ENCODE measurements at regions not wholly inside any gene's neighbourhood (a gene's known extent, or its start where the extent isn't known, plus 50 kb on each side); places are given as distances from the start of the nearest gene placed in this dataset.
"Not testable (repeated sequence)": the region's sequence is repeated elsewhere in the genome, so short reads cannot be mapped to it uniquely, and the experiment has no call there.

GRCh38 chr18:67862069-67862468, 345.5 kb upstream of the DSEL start:
- no peak for DNase-seq (ENCODE audit: low read depth)

- no peak for DNase-seq (ENCODE audit: low read depth)
Observed at GRCh38 chr18:67854340-67854739, 337.8 kb upstream of the DSEL start.

- no peak for DNase-seq (ENCODE audit: low read depth)
Observed at GRCh38 chr18:67846422-67847098, 330.0 kb upstream of the DSEL start.

DNA sequence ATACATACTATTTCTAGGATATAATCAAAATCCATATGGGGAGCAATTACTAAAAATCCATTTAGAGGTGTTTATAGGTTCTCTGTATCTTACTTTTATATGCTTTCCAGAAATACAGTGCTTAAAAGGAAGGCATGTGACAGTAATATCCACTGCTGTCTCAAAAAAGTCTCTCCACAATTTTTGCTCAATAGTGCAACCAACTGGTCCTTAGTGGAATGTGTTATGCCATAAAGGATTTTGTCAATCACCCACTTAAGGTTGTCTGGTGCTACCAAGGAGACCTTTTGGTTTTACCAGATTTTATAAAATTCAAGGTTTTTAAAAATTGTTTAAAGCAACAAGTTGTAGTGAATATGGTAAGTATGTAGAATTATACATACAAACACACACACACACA, 328.5 kb upstream of the DSEL start:
- no peak for DNase-seq (ENCODE audit: low read depth)

GRCh38 chr18:67840379-67840778, 323.9 kb upstream of the DSEL start:
- DNase-seq (ENCODE audit: low read depth), result no peak

DNA sequence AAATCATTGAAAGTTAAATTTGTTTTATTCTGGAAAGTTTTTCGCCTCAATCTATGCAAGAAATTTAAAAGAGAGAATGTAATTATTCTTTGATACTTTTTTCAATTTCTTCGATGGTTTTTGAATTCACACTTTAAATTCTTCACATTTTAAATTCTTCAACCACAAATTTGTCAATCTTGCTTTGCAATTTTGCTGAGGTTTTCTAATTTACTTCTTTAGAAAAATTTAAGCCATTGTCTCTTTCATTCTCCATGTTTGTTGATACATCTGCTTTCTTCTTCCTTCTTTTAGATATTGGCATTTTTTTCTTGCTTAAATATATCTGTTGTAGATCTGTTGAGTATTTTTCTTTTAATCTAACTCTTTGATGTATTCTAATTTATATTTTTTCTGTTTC, 301.9 kb upstream of the DSEL start:
- DNase-seq (ENCODE audit: low read depth), result no peak

- no peak for DNase-seq (ENCODE audit: low read depth)
Observed at GRCh38 chr18:67815280-67815679, 298.8 kb upstream of the DSEL start.

DNA sequence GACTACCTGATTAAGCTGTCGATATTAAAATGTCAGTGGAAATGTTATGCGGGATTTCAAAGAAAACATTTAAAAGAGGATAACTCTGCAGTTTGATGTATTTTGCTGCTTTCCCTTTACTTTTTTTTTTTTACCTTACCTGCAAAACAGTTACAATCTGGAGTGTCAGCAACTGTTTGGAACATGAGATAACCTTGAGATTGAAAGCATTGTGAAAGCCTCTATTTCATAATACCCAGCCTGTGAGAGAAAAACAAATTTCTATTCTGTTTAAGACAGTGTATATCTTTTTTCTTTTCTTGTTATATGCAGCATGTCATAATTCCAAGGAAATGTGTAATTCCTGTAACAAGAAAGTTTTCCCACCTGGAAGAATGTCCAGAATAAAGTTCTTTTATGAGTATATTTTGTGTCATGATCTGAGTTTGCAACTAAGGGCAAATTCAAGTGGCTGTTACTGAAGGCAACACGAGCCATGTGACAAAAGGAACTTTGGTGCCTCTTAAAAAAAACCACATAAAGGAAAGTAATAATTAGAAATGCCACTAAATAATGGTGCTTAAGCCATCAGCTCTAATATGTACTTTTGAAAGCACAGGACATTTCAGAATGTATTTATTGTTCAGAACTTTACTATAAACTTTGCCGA, 297.0 kb upstream of the DSEL start:
- no peak for DNase-seq (ENCODE audit: low read depth)

DNA sequence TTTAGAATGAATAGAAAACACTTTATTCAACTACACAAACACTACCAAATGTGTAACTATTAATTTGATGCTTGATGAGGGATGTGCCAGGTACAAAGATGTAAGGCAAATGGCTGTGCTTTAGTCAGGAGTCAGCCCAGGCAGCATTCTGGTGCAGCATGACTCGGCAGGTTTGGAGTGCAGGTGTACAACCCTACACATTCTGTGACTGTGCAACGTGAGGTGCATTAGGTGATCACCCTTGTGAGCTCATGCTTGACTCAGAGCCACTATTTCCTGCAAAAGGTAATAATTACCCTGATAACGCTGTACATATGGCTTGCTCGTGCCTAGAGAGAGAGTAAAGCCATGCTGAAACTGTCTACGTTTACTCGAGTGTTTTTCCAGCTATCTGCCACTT, 288.7 kb upstream of the DSEL start:
- DNase-seq (ENCODE audit: low read depth), result no peak

- no peak for DNase-seq (ENCODE audit: low read depth)
Observed at GRCh38 chr18:67794521-67794920, 278.0 kb upstream of the DSEL start.

DNA sequence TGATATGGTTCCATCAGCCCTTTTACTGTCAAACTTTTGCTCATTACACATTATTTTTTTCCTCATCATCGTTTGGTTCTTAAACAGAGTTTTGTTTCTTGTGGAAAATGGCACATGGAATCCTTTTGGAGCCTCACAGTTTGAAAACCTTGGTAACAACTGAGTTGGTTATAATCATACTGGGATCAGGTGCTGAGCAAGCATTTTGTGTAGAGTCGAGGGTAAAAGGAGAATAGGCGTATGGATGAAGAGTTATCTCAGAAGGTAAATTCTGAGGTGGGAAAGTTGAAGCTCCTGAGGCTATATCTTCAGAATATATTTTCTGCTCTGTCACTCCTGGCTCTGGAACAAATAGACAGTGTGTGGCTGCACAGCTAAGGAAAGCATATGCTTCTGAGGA, 274.0 kb upstream of the DSEL start:
- no peak for DNase-seq (ENCODE audit: low read depth)

DNA sequence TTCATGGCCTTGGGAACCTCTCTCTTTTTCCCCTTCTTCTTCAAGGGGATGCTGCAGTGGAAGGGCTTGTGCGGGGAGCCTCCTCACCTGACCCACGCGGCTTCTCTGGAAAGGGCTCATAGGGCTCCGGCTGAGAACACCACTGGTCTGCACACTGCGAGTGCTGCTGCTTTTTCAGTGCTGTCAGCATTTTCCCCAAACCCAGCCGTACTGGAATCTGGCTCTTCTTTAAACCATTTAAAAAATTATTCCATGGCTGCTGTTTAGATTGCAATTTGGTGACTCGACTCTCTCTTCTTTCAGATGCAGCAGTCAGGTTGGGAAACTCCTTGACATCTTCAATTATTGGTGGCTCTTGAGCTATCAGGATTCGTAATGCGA, 272.6 kb upstream of the DSEL start:
- DNase-seq (ENCODE audit: low read depth), result no peak

GRCh38 chr18:67788310-67789164, 272.0 kb upstream of the DSEL start:
- DNase-seq (ENCODE audit: low read depth), result no peak

- DNase-seq (ENCODE audit: low read depth), result no peak
Observed at GRCh38 chr18:67783196-67783946, 266.9 kb upstream of the DSEL start.

GRCh38 chr18:67778016-67778415, 261.5 kb upstream of the DSEL start:
- DNase-seq (ENCODE audit: low read depth), result no peak

- no peak for DNase-seq (ENCODE audit: low read depth)
Observed at GRCh38 chr18:67776929-67777328, 260.4 kb upstream of the DSEL start.

- DNase-seq (ENCODE audit: low read depth), result no peak
Observed at GRCh38 chr18:67771271-67771670, 254.8 kb upstream of the DSEL start.

DNA sequence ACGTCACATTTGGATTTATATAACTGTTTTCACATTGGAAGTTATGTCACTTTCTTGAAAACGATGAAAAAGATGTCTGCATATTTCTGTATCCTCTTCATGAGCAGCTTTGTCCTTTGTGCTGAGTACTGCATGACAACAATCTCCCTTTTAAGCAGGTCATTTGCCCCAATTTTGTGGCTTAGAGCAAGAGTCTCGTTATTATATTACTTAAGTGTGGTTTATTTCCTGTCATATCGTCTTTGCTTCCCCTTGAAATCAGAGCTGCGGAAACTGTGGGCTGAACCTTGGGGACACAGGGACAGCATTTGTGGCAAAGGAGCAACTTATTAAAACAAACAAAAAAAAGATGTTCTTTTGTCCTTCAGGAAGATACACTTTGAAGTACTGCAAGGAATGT, 254.0 kb upstream of the DSEL start:
- DNase-seq (ENCODE audit: low read depth), result no peak

DNA sequence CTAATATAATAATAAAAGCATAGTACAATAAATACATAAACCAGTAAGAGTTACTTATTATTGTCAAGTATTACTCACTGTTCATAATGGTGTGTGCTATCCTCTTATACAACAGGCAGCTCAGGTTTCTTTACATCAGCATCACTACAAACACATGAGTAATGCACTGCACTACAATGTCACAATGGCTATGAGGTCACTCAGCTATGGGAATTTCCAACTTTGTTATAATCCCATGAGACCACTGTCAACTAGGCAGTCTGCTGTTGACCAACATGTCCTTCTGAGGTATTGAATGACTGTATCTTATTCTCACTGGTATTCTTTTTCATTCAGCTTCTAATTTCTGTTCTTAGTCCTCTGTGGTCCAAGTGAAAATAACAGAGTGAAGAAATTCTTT, 250.4 kb upstream of the DSEL start:
- no peak for DNase-seq (ENCODE audit: low read depth)

- DNase-seq (ENCODE audit: low read depth), result not testable (repeated sequence)
Observed at GRCh38 chr18:67752211-67752610, 235.7 kb upstream of the DSEL start.

GRCh38 chr18:67742954-67743353, 226.4 kb upstream of the DSEL start:
- DNase-seq (ENCODE audit: low read depth), result no peak

- no peak for DNase-seq (ENCODE audit: low read depth)
Observed at GRCh38 chr18:67742525-67742924, 226.0 kb upstream of the DSEL start.
